DMS114 treated with DMSO at 0.1 percent for 48 hours (cell line): ENCODE measurements at regions not wholly inside any gene's neighbourhood (a gene's known extent, or its start where the extent isn't known, plus 50 kb on each side); places are given as distances from the start of the nearest gene placed in this dataset.

Experiments
- DNase-seq: peaks from one replicate; lab custom pipeline; 2025; ENCODE audit not compliant: unreplicated experiment; lab: John Stamatoyannopoulos, UW

GRCh38 chr1:164951508-164951907 is 392.5 kb downstream of the PBX1 start:
- DNase-seq: no peak

GRCh38 chr1:164950541-164950986 is 391.6 kb downstream of the PBX1 start:
- no peak for DNase-seq

- no peak for DNase-seq
Observed at GRCh38 chr1:164949771-164950471, 390.9 kb downstream of the PBX1 start.

GRCh38 chr1:164948101-164948500 is 389.1 kb downstream of the PBX1 start:
- DNase-seq: no peak

- no peak for DNase-seq
Observed at GRCh38 chr1:164937291-164937690, 378.3 kb downstream of the PBX1 start.

- no peak for DNase-seq
Observed at GRCh38 chr1:164932580-164932979, 373.6 kb downstream of the PBX1 start.

- DNase-seq: no peak
Observed at GRCh38 chr1:164930833-164931232, 371.8 kb downstream of the PBX1 start.

GRCh38 chr1:164930241-164930640 is 371.3 kb downstream of the PBX1 start:
- no peak for DNase-seq

- no peak for DNase-seq
Observed at GRCh38 chr1:164928232-164928812, 369.3 kb downstream of the PBX1 start.

- no peak for DNase-seq
Observed at GRCh38 chr1:164926107-164926506, 367.1 kb downstream of the PBX1 start.

- DNase-seq: no peak
Observed at GRCh38 chr1:164922585-164922984, 363.6 kb downstream of the PBX1 start.

- no peak for DNase-seq
Observed at GRCh38 chr1:164921493-164921892, 362.5 kb downstream of the PBX1 start.

- no peak for DNase-seq
Observed at GRCh38 chr1:164918140-164918539, 359.2 kb downstream of the PBX1 start.

- no peak for DNase-seq
Observed at GRCh38 chr1:164914208-164914607, 355.2 kb downstream of the PBX1 start.

- no peak for DNase-seq
Observed at GRCh38 chr1:164912290-164912689, 353.3 kb downstream of the PBX1 start.

GRCh38 chr1:164910671-164911070 is 351.7 kb downstream of the PBX1 start:
- no peak for DNase-seq

- DNase-seq: no peak
Observed at GRCh38 chr1:164907666-164908065, 348.7 kb downstream of the PBX1 start.

- no peak for DNase-seq
Observed at GRCh38 chr1:164905869-164906268, 346.9 kb downstream of the PBX1 start.

- DNase-seq: no peak
Observed at GRCh38 chr1:164902491-164902890, 343.5 kb downstream of the PBX1 start.
